ENCODE measurements at regions not wholly inside any gene's neighbourhood (a gene's known extent, or its start where the extent isn't known, plus 50 kb on each side); places are given as distances from the start of the nearest gene placed in this dataset.

DNA sequence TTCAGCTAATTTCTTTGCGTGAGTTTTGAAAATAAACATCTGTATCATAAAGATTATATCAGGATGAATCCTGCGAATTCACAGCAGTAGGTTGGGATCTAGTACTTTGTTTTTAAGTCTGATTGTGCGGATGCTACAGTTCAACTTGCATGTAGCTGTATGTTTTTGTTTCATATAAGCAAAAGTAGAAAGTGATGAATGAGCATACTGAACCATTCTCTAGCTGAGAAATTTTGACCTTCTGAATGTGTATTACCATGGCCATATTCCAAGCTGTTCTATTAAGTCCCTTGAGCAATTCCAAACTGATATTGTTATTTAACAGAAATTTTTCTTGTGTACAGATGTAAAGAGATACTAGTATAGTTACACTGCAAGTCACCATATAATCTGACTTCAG lies 358.8 kb upstream of the MEOX2 start:
- DNase-seq = no peak

DNA sequence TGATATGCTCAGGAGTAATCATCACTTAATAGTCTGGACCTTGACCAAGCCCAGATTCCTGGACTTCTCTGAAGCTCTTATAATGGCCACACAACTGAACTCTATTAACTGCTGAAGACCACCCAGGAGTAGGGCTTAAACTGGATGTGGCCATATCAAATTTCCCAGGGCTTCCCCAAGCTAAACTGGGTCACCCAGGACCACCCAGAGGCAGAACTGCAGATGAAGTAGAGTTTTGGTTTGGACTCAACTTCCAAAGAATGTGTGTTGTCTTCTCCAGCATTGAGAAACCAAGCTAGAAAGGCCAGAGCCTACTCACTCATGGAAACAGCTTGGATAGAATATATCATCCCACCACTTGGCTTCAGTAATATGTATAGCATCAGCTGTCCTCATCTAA lies 358.2 kb upstream of the MEOX2 start:
- no peak for DNase-seq

DNA sequence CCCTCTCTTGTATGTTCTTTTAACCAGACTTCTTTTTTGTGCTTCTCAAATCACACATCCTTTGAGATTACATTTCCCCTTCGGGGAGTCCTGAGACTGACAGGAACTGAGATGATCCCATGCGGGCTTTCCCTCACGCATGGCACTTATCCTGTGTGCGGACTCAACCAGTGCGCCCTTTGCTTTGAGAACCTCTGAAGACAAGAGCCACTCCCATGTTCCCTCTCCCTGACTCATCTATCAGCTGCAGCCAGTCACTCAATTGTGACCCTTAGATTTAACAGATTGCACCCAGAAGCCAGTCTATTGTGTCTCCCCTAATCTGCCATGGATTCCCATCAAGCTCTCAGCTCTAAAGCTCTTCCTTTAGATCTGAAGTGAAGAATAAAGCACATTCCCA lies 353.9 kb upstream of the MEOX2 start:
- DNase-seq = no peak

DNA sequence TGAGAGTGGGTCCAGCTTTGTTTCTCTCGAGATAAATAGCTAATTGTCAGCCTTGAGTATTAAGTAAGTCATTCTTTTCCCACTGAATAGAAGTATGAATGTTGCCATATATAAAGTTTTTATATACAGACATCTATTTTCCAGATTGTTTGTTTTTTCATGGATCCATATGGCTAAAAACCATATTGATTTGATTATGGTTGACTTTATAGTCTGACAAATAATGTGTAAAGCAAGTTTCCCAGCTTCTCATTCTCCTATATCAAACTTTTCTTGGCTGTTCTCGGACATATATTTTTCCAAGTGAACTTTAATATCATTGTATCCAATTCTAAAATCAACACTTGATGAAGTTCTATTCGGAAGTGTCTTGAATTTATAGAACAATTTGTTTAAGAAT lies 352.4 kb upstream of the MEOX2 start:
- DNase-seq = no peak

DNA sequence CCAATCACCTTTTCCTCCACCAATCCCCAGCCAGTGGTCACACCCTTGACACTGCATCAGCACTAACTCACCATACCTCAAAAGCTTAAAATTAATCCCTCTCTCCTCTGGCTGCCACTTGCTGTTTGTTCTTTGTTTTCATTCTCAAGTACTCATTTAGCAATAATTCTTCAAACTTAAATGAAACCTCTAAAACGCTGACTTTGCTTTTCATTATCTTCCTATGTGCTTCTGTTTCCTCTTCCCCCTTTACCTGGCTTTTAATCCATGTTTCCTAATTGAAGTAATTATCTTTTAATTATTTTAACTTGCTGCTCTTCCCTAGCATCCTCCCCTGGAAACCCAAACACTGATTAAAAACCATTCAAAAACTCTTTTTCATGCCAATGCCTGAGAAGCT lies 348.9 kb upstream of the MEOX2 start:
- DNase-seq = no peak

DNA sequence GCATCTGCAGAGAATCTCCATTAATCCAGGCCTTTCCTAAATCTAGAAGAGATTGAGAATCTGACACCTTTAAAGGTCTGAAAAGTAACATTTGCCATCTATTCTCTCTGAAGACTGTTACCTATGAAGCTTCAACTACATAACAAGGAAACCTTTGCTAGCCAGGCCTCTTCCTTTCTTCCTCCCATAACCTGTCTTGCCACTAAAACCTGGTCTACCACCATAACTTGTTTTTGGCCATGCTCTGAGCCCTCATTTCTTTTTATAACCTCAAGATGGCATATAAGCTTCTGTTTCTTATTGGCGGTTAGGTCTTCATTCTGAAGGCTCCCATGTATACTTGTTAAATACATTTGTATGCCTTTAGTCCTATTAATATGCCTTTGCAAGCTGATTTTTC lies 348.4 kb upstream of the MEOX2 start:
- no peak for DNase-seq

DNA sequence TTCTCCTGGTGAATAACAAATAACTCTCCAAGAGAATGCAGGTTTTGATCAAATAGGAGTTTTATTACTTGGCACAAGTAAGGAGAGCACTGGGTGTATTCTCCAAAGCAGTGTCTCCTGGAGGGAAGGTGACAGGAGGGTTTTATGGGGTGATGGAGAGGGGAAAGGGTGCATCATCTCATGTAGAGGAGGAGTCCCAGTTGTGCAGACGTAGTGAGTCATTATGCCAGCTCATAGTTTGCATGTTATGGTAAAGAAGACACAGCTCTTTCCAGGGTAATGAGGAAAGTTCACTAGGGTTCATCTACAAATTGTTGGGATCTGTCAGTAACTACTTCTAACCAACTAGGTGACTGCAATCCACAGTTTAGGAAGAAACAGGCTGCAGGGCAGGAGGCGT lies 347.9 kb upstream of the MEOX2 start:
- DNase-seq = no peak

DNA sequence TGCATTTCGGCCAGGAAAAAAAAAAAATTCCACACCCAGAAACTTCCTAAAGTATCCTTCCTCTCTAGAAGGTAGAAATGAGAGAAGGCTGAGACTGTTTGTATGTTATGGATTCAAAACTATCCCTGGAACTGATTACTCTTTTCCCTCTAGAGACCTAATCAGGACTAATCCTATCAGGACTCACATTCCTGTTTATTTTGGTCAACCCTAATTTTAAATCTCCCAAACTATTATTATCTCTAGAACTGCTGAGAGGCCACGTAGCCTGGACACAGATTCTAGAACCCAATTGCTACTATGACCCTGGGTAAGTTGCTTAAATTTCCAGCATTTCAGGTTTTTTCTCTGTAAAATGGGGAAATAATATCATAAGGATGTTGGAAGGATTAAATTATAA lies 346.8 kb upstream of the MEOX2 start:
- no peak for DNase-seq

DNA sequence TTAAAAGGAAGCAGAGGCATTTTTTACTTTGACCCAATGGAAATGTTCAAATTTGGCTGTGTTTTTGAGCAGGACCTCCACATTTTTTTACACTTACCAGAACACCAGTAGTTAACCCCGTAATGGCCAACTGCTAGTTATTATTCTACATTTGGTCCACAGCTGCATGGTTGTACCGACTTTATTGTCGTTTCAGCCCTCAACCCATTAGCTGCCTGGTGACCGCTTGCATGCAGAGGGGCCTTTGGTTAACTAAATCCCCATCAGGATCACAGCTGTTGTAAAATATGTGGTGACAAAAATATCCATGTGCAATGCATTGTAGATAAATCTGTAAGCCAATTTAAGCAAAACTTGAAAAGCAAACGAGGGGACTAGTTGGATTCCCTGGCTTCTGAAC lies 342.2 kb upstream of the MEOX2 start:
- DNase-seq = no peak

DNA sequence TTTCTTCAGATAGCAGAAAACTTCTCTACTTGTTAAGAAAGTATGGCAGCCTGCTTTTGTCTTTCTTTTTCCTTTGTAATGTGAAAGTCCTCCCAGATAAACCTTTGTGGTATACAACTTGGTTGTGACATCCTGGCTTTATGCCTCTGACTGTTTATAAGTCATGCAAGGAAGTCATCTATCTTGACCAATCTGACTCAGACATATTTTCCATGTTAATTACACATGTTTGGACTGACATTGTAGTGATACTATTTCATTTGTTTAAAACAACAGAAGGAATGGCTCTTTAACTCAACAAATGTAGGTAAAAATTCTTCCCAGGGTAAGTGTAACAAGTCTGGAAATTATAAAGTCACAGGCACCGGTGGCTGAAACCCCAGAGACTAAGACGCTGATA lies 341.6 kb upstream of the MEOX2 start:
- no peak for DNase-seq

DNA sequence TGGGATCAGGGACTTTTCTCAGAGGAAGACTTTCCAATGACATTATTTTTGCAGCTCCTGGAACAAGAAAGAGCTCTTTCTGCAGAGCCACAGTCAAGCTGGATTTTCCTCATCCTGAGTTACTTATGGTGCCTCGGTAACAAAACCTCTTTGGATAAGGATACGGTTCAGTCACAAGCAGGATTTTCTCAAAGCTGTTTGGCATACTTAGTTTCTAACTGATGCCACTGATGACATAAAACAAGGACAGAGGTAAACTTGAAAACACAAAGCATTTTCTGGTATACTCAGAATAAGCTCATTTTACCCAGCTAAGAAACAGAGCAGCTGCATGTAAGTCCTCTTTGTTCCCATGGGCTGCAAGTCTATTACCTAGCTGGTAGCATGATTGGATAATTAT lies 340.9 kb upstream of the MEOX2 start:
- DNase-seq = no peak

DNA sequence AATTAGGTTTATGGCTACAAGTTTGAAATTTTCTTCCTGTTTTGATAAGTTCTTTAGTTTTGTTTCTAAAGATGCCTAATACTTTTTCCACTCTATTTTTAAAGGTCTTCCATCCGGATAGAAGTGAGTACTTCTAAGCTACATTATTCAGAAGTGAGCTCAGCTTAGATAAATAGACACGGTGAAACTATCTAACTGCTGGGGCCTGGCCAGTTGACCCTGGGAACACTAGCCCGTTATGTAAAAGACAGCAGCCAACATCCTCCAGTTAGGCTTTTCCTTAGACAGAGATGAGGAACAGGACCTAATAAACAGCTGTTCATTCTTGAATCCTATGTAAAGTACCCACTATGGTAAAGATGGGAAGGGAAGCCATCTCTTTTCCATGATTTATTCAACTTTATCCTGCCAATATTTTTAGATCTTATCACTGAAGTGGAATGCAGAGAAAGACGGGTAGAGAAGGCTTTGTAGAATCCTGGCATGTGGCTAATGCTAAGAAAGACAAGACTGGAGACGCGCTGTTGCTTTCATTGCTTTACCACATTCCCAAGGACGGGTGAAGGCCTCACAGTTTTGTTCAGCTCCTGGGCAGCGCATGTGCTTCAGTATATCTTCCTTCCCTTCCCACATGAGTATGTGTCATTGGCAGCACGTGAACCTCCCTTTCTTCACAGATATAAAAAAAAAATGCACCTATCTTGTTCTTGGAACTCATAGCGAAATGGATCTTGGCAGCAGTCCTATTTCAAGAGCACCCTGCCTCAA lies 340.0 kb upstream of the MEOX2 start:
- DNase-seq = no peak

DNA sequence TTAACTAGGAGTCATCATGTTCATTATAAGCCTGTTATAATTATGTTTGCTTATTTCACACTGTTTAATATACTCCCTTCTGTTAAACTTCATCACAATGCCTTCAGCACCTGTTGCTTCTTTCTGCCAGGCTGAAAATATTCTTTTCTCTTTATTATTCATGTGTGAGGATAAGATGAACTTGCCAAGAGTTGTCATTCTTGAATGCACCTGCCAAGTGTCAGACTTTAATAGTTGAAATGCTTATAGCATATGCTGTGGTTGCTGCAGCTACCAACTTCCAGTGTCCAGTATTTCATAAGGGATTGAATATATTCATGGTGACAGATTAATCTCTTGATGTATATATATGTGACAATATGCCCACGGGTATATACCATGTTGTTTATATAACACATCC lies 339.2 kb upstream of the MEOX2 start:
- DNase-seq = no peak

DNA sequence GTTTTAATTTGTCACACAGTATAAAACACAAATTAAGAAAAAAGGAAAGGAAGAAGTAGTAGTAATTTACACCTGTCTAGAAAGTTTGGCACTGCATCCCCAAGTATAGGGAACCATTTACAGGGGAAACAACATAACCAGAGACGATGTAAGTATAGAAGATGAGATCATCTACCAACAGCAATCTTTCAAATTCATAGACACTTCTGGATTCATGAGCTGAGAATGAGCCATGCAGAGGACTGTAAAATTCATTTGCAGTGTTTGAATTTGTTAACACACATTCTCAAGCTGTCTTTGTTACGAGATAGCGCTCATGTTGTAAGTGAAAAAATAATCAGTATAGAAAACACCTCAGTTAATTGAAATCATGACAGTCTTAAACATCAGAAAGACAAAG lies 337.0 kb upstream of the MEOX2 start:
- DNase-seq = no peak

DNA sequence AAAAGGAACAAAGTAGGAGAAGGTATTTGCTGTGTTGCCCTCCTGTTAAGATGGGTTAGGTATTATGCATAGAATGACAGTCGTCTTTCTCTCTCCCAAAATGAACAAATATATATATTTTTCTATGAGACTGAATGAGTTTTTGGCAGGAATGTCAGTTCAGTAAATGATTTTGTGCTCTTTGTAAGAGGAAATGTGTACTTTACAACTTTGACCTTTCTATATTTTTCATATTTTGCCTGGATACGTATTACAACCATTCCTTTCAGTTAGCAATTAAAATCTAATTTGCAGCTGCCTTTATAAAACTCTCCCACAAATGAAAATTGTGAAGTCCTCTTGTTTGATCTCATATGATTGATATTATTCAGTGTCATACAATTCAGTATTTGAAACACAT lies 336.6 kb upstream of the MEOX2 start:
- no peak for DNase-seq

DNA sequence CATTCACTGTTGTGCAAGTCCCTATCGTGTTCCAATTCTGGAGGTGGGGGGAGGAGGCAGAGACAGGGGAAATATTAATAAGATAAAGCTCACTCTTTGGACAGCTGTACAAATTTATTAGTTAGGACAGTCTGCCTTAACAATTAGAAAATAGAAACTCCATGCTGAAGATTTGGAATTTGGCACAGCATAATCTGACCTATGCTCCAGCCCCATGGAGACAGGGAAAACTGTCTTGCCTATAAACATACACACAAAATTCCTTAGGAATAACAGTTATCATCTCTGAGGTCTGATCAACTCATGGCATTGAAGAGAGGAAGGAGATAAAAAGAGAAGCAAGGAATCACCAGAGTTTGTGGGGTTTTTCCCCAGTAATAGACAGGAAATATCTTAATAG lies 335.4 kb upstream of the MEOX2 start:
- DNase-seq = no peak

DNA sequence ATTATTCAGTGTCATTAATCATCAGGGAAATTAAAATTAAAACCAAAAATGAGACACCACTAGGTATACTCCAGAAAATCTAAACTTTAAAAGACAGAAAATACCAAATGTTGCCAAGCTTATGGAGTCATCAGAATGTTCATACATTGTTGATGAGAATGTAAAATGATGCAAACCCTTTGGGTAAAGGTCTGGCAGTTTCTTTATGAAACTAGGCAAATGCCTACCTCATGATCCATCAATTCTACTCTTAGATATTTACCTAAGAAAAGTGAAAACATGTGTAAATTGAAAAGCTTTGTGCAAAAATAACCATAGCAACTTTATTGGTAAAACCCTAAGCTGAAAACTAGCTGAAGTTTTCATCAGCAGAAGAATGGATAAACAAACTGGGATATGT lies 329.5 kb upstream of the MEOX2 start:
- DNase-seq = no peak

DNA sequence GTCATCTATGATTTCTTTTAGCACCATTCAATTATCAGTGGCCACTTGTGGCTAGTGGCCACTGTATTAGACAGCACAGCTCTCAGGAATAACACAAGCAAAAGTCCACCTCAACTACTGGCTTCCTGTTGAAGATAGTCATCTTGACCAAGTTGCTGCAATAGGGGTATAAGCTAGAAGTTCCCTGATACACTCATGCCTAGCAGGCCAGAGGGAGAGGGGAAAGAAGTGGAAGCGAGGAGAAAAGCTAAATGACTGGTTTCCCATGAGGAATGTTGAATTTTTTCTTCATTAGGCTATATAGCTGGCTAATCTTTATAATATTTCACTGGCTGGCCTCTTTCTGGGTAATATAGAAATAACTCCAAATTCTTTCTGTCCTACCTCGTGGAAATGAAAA lies 327.5 kb upstream of the MEOX2 start:
- no peak for DNase-seq

DNA sequence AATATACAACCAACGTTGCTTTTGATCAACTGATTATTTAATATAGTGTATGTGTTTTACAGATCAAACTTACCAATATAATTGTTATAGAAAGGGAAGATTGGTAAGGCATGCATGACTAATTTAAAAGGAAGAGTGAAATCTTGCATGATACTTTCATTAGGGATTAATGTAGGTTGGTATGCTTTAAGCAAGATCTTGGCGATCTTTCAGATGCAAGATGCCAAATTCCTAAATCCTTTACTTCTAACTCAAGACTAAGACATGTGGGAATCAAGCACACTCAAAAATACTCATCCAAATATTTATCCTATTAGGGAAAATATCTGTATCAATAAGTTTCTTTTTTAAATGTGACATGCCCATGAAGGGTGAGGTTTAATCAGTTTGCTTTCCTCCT lies 321.4 kb upstream of the MEOX2 start:
- no peak for DNase-seq

DNA sequence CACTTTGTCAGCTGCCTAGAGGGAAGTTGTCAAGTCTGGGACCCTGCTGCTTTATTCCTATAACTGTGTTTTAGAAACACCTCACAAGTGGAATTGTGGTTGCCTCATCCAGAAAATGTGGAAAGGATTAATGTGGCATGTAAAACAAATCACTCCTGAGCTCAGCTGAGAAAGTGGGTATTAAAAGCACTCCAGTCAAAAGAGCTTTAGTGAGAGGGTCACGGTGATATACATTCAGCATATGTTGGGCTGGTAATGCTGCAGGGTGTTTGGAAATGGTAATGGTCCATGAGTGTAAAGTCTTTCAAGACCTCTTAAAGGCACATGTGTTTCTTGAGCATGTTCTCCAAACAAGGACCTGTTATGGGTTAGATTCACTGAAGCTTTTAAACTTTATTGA lies 318.2 kb upstream of the MEOX2 start:
- no peak for DNase-seq

DNA sequence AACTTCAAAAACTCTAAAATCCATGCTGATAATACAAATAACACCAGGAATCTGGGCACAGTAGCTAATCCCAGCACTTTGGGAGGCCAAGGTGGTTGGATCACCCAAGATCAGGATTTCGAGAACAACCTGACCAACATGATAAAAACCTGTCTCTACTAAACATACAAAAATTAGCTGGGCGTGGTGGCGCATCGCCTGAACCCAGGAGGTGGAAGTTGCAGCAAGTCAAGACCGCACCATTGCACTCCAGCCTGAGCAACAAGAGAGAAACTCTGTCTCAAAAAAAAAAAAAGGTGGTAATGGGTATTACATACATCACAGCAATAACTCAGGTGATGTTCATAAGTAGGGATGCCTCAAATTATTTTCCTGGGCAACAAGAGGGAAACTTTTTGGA lies 315.0 kb upstream of the MEOX2 start:
- no peak for DNase-seq

DNA sequence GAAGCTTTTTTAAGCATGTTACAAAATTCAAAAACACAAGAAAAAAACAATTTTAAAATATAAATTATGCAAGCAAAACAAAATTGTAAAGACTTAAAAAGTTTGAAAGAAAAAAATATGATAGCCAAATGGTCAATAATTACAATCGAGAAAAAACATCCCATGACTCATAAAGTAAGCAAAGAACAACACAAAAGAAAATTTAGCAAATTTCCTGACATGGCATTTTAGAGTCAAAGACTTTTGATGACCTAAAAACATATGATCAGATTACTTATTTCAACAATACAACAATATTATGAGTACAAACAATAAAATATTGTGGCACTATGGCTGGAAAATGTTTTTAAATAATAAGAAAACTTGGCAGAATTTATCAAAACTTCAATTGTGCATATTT lies 312.1 kb upstream of the MEOX2 start:
- DNase-seq = no peak

DNA sequence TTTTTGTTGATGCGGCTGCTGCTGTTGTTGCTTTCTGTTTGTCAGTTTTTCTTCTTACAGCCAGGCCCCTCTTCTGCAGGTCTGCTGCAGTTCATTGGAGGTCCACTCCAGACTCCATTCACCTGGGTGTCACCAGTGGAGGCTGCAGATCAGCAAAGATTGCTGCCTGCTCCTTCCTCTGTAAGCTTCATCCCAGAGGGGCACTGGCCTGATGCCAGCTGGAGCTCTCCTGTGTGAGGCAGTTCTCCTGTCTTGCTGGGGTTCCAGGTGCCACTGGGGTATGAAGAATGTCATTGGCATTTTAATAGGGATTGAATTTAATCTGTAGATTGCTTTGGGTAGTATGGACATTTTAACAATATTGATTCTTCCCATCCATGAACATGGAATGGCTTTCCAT lies 308.5 kb upstream of the MEOX2 start:
- DNase-seq = no peak

DNA sequence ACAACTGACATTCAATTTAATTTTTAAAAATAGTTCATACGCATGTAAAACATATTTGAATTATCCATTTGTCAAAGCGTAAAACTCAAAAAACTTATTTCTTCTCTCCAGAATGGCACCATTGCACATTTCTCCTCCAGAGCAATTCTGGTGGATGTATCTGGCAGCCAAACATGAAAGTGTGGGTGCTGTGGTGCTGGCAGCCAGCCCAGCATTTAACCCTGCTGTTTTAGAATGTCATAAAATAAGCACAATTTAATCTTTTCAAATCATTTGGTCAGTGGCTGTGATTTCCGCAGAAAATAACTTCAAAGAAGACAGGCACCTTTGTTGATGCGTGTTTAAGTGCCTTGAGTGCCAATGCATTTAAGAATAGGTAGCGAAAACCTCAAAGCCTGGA lies 302.7 kb upstream of the MEOX2 start:
- DNase-seq = no peak

DNA sequence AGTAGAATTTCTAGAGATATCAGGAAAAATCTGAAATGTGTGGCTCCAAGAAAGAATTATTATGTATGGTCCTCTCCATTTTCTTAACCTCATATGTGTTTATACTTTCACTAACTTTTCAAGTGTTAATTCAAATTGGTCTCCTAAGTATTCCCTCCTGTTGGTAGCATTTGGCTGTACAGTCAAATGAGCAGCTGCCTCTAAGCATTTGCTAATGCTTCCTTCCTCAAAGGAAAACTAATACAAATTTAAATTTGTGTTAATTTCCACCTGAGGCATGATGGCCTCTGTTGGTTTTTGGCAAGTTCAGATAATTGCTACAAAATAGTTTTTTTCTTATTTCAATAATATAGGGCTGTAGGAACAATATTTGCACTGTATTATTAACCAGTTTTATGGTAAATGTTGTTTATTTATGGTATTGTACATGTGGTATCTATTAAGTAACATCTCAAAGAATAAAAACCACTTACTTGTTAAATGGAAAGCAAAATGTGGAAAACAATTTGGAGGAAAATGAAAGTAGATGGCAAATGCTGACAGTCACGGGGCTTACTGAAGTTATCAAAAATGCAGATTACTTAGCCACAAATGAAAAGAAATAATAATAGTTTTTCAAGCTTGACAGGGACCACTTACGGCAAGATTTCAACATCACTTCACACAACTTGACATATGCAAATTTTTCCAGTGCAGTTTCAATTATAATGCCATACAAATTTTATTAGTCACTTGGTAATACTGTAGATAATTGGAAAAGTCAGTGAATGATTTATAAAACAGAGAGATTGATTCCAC lies 299.3 kb upstream of the MEOX2 start:
- no peak for DNase-seq
